ENCODE measurements at regions not wholly inside any gene's neighbourhood (a gene's known extent, or its start where the extent isn't known, plus 50 kb on each side); places are given as distances from the start of the nearest gene placed in this dataset.

DNA sequence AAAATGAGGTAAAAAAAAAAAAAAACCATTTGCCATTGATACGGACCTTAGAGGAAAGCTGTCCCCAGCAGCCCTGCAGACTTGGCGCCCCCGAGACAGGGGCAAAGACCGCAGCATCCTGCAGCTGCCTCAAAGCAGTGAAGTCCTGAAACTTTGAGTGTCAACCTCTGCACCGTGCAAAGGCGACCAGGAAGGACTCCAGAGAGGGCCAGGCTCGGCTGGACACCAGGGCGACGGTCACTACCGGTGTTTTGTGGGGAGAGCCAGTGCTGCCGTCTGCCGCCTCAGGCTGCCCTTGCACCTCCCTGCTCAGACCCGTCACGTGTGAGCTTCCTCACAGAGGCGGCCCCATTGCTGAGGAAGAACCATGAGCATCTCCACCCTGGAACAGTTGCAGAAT is 146.7 kb upstream of the SPACA7 start:
- Histone ChIP-seq H3K4me1 (ENCODE audit: control insufficient read depth in 1 of 2, extremely low read depth in 1 of 2, insufficient read depth in 2 of 2, low read length in 2 of 2) (no peaks in the 10 kb centered on the region), H3K9me3 (no peaks in the 10 kb centered on the region), H3K36me3 (ENCODE audit: control insufficient read depth in 2 of 2, extremely low read depth in 1 of 2, insufficient read depth in 1 of 2, low read length in 1 of 2) (no peaks in the 10 kb centered on the region), H3K4me3 (ENCODE audit: control insufficient read depth in 1 of 2, extremely low read depth in 1 of 2, low read length in 1 of 2) (no peak overlapping the region), H3K27me3 (replicated peaks in 1 of 2; ENCODE audit: control insufficient read depth in 2 of 2, extremely low read depth in 1 of 2, insufficient read depth in 2 of 2, low read length in 1 of 2) (peaks cover 0 to 13% of the 10 kb centered on the region in 2 experiments), H3K27ac (ENCODE audit: low read length) (no peak overlapping the region)
- ATAC-seq (replicated peaks in 1 of 4) (no peak), DNase-seq (no peak)
- peaks cover 0 to 3% of the 10 kb centered on the region in 2 donors for H3K27me3 Mint-ChIP-seq
- H3K9me3 Mint-ChIP-seq: no peaks in the 10 kb centered on the region
- H3K4me1 Mint-ChIP-seq: no peaks in the 10 kb centered on the region
- H3K4me3 Mint-ChIP-seq: no peak overlapping the region
- WGBS (ENCODE audit: insufficient coverage): 68% methylated on average over 12 of the region's 15 CpGs
- H3K36me3 Mint-ChIP-seq: no peaks in the 10 kb centered on the region
- H3K27ac Mint-ChIP-seq: no peak overlapping the region
- ChIA-PET CTCF (no interaction called here), POLR2A (interaction anchor here in 1 of 2 donors (0.5 kb wide), 1 partner anchor 9 kb away, joined by 3 read pairs; no protein-coding TSS in a partner anchor)

DNA sequence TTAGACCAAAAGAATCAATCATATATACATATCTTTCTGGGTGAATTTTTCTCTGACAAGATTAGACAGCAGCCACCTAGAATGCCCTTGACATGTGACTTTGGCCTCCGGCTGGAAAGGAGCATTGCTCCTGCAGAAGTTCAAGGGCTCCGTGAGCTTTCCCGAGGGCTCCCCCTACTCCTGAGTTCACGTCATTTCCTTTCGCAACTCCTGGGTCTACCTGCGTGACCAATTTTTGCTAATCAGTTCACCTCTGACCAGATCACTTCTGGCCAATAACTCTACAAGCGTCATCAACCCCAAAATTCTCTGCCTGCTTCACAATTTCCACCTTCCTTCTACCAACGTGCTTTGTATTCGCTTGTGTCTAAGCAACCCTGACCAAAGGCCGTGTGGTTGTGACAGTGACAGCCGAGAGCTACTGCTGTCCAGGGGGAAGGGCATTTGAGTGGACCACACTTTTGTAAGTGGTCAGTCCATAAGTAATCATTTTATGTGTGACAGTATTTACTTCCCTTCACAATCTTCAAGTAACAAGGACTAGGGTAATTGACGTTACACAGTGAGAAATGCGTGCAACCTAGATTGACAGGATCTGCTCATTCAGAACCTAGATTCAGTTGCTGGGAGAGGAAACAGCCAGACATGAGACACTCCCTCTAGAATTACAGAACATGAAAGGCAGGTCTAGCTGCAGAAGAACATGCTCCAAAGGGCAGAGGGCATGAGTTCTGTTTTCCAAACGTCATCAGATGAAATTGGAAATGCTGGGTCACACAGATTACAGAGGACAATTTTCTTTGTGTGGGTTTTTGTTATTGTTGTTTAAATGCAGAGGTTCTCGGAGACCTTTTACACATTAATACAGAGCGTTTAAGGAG is 145.9 kb upstream of the SPACA7 start:
- ChIA-PET CTCF (no interaction called here), POLR2A (no interaction called here)
- no peak overlapping the region for H3K4me3 ChIP-seq (ENCODE audit: control insufficient read depth in 1 of 2, extremely low read depth in 1 of 2, low read length in 1 of 2)
- H3K27me3 ChIP-seq (replicated peaks in 1 of 2; ENCODE audit: control insufficient read depth in 2 of 2, extremely low read depth in 1 of 2, insufficient read depth in 2 of 2, low read length in 1 of 2): peaks cover 0 to 17% of the 10 kb centered on the region in 2 experiments
- DNase-seq (no peak), ATAC-seq (replicated peaks in 1 of 4) (no peak)
- no peaks in the 10 kb centered on the region for H3K4me1 ChIP-seq (ENCODE audit: control insufficient read depth in 1 of 2, extremely low read depth in 1 of 2, insufficient read depth in 2 of 2, low read length in 2 of 2)
- no peaks in the 10 kb centered on the region for H3K36me3 Mint-ChIP-seq
- no peaks in the 10 kb centered on the region for H3K9me3 ChIP-seq
- H3K4me1 Mint-ChIP-seq: no peaks in the 10 kb centered on the region
- no peaks in the 10 kb centered on the region for H3K36me3 ChIP-seq (ENCODE audit: control insufficient read depth in 2 of 2, extremely low read depth in 1 of 2, insufficient read depth in 1 of 2, low read length in 1 of 2)
- no peak overlapping the region for H3K27ac ChIP-seq (ENCODE audit: low read length)
- H3K27me3 Mint-ChIP-seq: peaks cover 0 to 8% of the 10 kb centered on the region in 2 donors
- 87% methylated on average over 8 of the region's 16 CpGs for WGBS (ENCODE audit: insufficient coverage)
- H3K27ac Mint-ChIP-seq: no peak overlapping the region
- H3K4me3 Mint-ChIP-seq: no peak overlapping the region
- no peaks in the 10 kb centered on the region for H3K9me3 Mint-ChIP-seq

DNA sequence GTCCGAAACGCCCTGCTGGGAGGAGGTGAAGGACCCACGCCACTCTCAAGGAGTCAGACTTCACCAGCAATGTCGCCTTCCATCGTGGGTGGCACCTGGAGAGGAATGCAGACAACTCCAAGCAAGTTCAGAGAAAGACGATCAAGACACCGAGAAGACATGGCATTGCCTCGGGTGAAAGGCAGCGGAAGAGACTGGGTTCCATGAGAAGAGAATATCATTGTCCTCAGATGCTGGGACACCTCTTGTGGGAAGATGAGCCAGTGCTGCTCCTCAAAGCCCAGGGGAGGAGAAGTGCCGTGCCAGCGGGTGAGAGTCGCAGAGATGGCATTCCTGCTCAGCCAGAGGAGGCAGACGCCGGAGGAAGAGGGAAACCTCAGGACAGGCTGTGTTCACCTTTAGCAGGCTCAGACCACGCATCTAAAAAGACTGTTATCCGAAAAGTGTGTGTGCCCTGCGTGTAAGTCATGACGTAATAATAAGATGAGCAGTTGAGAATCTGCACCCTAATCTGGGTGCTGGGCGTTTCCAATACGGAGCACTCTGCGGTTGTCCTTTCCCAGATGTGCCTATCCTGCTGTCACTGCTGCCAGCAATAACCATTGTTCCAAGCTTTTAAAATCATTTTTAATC is 144.6 kb upstream of the SPACA7 start:
- WGBS (ENCODE audit: insufficient coverage): 82% methylated on average over 18 of the region's 21 CpGs
- CTCF ChIA-PET: no interaction called here
- H3K4me1 ChIP-seq (ENCODE audit: control insufficient read depth in 1 of 2, extremely low read depth in 1 of 2, insufficient read depth in 2 of 2, low read length in 2 of 2): no peaks in the 10 kb centered on the region
- Mint-ChIP-seq H3K9me3 (no peaks in the 10 kb centered on the region), H3K4me1 (no peaks in the 10 kb centered on the region), H3K4me3 (no peak overlapping the region), H3K27me3 (peaks cover 0 to 9% of the 10 kb centered on the region in 2 donors), H3K27ac (no peak overlapping the region), H3K36me3 (no peaks in the 10 kb centered on the region)
- no peaks in the 10 kb centered on the region for H3K36me3 ChIP-seq (ENCODE audit: control insufficient read depth in 2 of 2, extremely low read depth in 1 of 2, insufficient read depth in 1 of 2, low read length in 1 of 2)
- H3K9me3 ChIP-seq: no peaks in the 10 kb centered on the region
- DNase-seq (no peak), ATAC-seq (replicated peaks in 1 of 4) (no peak)
- no peak overlapping the region for H3K4me3 ChIP-seq (ENCODE audit: control insufficient read depth in 1 of 2, extremely low read depth in 1 of 2, low read length in 1 of 2)
- peaks cover 0 to 22% of the 10 kb centered on the region in 2 experiments for H3K27me3 ChIP-seq (replicated peaks in 1 of 2; ENCODE audit: control insufficient read depth in 2 of 2, extremely low read depth in 1 of 2, insufficient read depth in 2 of 2, low read length in 1 of 2)
- no peak overlapping the region for H3K27ac ChIP-seq (ENCODE audit: low read length)
- POLR2A ChIA-PET: no interaction called here

GRCh38 chr13:112233256-112233655 is 142.9 kb upstream of the SPACA7 start:
- Histone ChIP-seq H3K9me3 (no peaks in the 10 kb centered on the region), H3K36me3 (ENCODE audit: control insufficient read depth in 2 of 2, extremely low read depth in 1 of 2, insufficient read depth in 1 of 2, low read length in 1 of 2) (no peaks in the 10 kb centered on the region), H3K4me3 (ENCODE audit: control insufficient read depth in 1 of 2, extremely low read depth in 1 of 2, low read length in 1 of 2) (no peak overlapping the region), H3K4me1 (ENCODE audit: control insufficient read depth in 1 of 2, extremely low read depth in 1 of 2, insufficient read depth in 2 of 2, low read length in 2 of 2) (no peaks in the 10 kb centered on the region), H3K27me3 (replicated peaks in 1 of 2; ENCODE audit: control insufficient read depth in 2 of 2, extremely low read depth in 1 of 2, insufficient read depth in 2 of 2, low read length in 1 of 2) (peaks cover 0 to 23% of the 10 kb centered on the region in 2 experiments), H3K27ac (ENCODE audit: low read length) (no peak overlapping the region)
- DNase-seq (no peak), ATAC-seq (replicated peaks in 1 of 4) (no peak)
- ChIA-PET POLR2A (no interaction called here), CTCF (no interaction called here)
- Mint-ChIP-seq H3K36me3 (no peaks in the 10 kb centered on the region), H3K4me3 (no peak overlapping the region), H3K27me3 (peaks cover 0 to 9% of the 10 kb centered on the region in 2 donors), H3K4me1 (no peaks in the 10 kb centered on the region), H3K9me3 (no peaks in the 10 kb centered on the region), H3K27ac (no peak overlapping the region)
- WGBS (ENCODE audit: insufficient coverage): 88% methylated on average over 18 of the region's 18 CpGs

- CTCF ChIA-PET: no interaction called here
- Histone ChIP-seq H3K9me3 (no peaks in the 10 kb centered on the region), H3K27ac (ENCODE audit: low read length) (no peak overlapping the region), H3K4me3 (ENCODE audit: control insufficient read depth in 1 of 2, extremely low read depth in 1 of 2, low read length in 1 of 2) (no peak overlapping the region), H3K36me3 (ENCODE audit: control insufficient read depth in 2 of 2, extremely low read depth in 1 of 2, insufficient read depth in 1 of 2, low read length in 1 of 2) (no peaks in the 10 kb centered on the region), H3K4me1 (ENCODE audit: control insufficient read depth in 1 of 2, extremely low read depth in 1 of 2, insufficient read depth in 2 of 2, low read length in 2 of 2) (no peaks in the 10 kb centered on the region), H3K27me3 (replicated peaks in 1 of 2; ENCODE audit: control insufficient read depth in 2 of 2, extremely low read depth in 1 of 2, insufficient read depth in 2 of 2, low read length in 1 of 2) (peaks cover 0 to 25% of the 10 kb centered on the region in 2 experiments)
- ATAC-seq (replicated peaks in 1 of 4) (no peak), DNase-seq (no peak)
- POLR2A ChIA-PET: no interaction called here
- H3K36me3 Mint-ChIP-seq: no peaks in the 10 kb centered on the region
- H3K4me1 Mint-ChIP-seq: no peaks in the 10 kb centered on the region
- H3K27ac Mint-ChIP-seq: no peak overlapping the region
- H3K27me3 Mint-ChIP-seq: peaks cover 0 to 9% of the 10 kb centered on the region in 2 donors
- H3K9me3 Mint-ChIP-seq: no peaks in the 10 kb centered on the region
- H3K4me3 Mint-ChIP-seq: no peak overlapping the region
- 96% methylated on average over 6 of the region's 8 CpGs for WGBS (ENCODE audit: insufficient coverage)
Measured at GRCh38 chr13:112233716-112234115, 142.4 kb upstream of the SPACA7 start.

DNA sequence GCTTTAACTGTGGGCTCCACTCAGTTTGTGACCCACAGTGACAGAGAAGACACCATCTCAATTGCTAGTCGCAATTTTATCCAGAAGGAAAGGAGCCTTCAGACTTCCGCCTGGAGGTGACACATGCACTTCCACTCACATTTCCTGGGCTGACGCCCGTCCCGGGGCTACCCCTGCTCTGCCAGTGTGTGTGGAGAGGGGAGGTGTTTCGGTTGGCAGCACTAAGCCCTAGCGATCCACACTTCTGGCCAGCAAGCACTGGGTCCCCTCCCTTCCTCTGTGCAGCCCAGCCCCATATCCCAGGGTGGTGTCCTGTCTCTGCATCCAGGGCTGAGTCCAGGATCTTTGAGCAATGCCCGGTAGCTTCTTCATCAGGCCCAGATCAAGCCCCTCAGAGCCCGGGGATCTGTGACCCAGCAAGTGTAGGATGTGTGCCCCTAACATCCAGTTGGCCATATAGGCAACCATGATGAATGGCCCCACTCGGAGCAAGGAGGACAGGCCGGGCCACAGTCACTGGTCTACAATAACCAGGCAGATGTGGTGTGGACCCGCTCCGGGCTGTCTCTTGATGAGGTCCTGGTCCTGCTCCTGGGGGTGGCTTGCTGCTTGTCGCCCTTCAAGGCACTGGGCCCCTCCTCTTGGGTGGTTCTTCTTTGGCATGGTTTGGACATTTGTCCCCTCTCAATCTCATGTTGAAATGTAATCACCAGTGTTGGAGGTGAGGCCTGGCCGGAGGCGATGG is 141.9 kb upstream of the SPACA7 start:
- no peaks in the 10 kb centered on the region for H3K36me3 ChIP-seq (ENCODE audit: control insufficient read depth in 2 of 2, extremely low read depth in 1 of 2, insufficient read depth in 1 of 2, low read length in 1 of 2)
- WGBS (ENCODE audit: insufficient coverage): 82% methylated on average over 7 of the region's 16 CpGs
- POLR2A ChIA-PET: no interaction called here
- H3K9me3 ChIP-seq: no peaks in the 10 kb centered on the region
- Mint-ChIP-seq H3K9me3 (no peaks in the 10 kb centered on the region), H3K36me3 (no peaks in the 10 kb centered on the region), H3K4me3 (no peak overlapping the region), H3K27me3 (peaks cover 0 to 9% of the 10 kb centered on the region in 2 donors), H3K4me1 (no peaks in the 10 kb centered on the region), H3K27ac (no peak overlapping the region)
- DNase-seq (no peak), ATAC-seq (replicated peaks in 1 of 4) (no peak)
- no peaks in the 10 kb centered on the region for H3K4me1 ChIP-seq (ENCODE audit: control insufficient read depth in 1 of 2, extremely low read depth in 1 of 2, insufficient read depth in 2 of 2, low read length in 2 of 2)
- H3K4me3 ChIP-seq (ENCODE audit: control insufficient read depth in 1 of 2, extremely low read depth in 1 of 2, low read length in 1 of 2): no peak overlapping the region
- CTCF ChIA-PET: no interaction called here
- peaks cover 0 to 23% of the 10 kb centered on the region in 2 experiments for H3K27me3 ChIP-seq (replicated peaks in 1 of 2; ENCODE audit: control insufficient read depth in 2 of 2, extremely low read depth in 1 of 2, insufficient read depth in 2 of 2, low read length in 1 of 2)
- H3K27ac ChIP-seq (ENCODE audit: low read length): no peak overlapping the region
